ENCODE measurements at regions not wholly inside any gene's neighbourhood (a gene's known extent, or its start where the extent isn't known, plus 50 kb on each side); places are given as distances from the start of the nearest gene placed in this dataset.

DNA sequence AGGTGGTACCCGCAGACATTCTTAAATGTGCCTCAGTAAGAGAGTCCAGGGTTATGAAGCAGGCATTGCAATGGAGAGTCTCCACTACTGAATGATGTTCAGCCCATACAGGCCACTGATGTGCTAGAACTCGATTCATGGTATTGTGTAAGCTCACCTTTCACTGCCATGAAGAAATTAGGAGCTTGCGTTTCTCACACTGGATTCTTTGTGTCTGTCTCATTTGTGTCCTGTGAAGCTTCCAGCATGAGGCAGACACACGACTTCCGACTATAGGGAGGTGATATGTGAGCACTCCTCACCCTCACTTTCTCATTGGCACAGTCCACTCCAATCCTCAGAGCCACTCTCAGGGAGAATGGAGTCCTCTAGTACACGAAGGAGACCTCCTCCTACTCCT lies 677.4 kb upstream of the RAB6C start:
- no peak for DNase-seq

DNA sequence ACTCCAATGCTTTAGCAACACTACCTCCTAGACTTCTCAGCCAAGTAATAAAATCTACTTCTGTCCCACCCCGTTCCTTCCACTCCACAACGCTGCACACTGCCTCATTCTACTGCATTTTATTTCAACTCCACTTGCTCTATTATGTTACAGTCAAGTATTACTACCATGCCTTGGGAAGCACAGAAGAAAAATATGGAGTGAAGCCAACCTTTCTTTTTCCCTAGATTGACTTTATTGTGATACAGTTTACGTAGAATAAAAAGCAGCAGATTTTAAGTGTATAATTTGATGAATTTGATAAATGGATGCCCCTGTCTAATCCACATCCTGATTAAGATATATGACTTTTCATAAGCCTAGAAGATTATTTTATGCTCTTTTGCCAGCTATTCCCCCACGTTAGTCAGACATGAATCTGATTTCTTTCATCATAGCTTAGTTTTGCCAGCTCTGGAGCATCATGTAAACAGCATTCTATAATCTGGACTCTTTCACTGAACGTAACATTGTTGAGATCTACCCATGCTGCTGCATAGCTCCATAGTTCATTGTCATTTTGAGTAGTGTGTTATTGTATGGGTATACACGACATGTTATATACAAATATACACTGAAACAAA lies 676.8 kb upstream of the RAB6C start:
- no peak for DNase-seq

DNA sequence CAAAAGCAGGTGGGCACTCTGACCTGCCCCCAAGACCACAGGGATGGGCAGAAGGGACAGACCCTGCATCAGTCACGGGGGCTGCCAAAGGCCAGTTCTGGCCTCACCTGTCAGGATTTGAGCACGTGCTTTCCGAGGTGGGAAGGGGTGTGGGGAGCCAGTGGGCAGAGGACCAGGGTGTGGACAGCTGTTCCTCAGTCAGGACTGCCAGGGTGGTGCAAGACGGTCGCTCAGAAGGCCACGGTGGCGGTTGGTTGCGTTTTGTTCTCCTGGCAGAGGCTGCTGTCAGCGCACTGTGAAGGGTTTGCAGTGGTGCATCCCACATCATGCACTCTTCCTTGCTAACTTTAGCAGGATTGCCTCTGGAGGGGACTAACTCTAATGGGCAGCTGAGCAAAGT lies 665.3 kb upstream of the RAB6C start:
- no peak for DNase-seq

DNA sequence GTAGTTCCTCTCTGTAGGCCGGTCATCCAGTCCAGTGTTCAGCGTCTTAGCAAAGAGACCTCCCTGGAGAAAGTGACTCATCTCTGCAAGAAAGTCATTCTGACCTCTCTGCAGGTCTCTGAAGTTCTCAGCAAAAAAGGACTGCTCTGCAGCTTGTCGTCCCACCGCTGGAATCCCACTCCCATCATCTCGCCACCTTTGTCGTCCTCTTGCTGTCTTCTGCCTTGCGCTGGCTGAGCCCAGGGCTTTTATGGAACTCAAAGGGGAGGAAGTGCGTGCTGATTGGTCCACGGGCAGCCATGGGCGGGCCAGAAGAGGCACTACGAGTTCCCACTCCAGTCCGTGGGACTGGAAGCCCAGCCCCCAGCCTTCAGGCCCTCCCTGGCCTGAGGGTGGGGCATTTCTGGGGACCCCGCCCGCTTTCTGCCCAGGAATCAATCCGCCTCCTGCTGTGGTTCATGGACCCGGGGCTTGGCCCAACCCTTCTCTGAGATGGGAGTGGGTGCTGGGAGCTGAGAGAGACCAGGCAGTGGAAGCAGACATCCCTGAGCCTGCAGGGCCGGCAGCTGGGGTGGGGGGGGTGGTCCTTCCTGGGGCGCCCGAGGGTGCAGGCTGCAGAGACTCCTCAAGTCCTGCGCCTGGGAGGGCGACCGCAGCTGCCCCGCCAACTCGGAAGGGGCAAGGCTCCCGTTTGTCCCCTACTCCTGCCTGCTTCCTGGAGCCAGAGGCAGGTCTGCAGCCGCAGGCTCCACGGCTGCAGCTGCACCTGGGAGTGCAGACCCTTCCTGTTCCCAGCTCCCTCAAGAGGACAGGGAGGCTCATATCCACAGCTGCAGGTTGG lies 660.7 kb upstream of the RAB6C start:
- DNase-seq, result no peak

DNA sequence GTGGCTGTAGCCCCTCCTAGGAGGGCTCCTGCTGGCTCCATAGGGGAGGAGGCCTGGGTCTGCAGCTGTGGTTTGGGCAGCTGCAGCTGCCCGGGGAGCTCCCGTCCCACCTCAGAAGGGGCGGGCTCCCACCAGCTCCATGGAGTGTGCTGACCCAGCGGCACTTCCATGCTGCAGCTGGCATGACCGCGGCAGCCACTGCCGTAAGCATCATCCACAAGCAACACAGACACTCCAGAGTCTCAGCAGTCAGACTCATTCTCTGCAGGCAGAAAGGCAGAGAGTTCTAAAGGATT lies 660.1 kb upstream of the RAB6C start:
- DNase-seq, result no peak

DNA sequence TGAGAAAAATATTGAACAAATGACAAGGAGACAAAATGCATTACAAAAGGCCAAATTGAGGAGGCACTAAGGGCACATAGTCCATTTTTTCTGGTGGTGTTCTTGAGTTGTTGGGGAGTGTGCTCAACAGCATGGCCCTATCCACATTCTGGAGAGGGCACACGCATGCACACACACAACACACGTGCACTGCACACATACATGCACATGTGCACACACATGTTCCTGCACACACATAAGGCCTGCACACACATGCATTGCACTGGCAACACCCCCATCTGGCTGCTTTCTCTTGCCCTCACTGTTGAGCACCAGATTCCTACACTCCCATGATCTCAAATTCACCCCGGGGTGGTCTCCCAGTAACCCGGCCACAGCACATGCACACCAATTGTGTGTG lies 659.2 kb upstream of the RAB6C start:
- DNase-seq, result no peak

DNA sequence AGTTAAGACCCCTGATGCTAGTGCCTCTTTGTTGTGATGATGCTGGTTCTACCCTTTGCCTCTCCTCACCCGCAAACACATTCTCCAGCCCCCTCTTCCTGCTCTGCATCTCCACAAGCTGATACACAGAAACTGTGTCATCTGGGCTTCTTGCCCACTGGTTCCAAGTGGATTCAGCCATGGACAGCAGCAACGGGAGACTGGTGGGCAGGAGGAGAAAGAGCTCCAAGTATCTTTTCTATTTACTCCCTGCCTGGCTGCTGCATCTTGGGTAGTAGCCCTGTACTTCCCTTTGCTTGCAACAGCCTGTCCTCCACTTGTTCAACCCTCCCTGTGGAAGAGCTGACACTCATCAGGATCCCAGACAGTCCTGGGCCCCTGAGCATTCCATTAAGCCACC lies 655.1 kb upstream of the RAB6C start:
- no peak for DNase-seq

DNA sequence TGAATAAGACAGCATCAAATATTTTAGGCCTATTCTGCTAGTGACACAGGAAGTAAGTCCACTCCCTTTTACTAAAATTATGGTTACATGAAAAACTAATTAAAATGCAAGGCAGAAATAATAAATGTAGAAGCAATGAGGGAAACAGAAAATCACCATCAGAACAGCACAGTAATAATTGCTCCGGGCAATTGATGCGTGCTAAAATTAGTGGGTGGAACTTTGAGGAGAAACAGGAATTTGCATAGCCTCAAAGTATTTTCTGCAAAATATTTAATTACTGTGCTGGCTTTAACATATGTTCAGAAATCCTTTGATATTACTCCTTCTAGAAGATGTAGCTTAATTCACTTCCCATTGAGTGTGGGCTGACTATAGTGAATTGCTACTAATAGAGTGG lies 654.3 kb upstream of the RAB6C start:
- DNase-seq, result no peak

DNA sequence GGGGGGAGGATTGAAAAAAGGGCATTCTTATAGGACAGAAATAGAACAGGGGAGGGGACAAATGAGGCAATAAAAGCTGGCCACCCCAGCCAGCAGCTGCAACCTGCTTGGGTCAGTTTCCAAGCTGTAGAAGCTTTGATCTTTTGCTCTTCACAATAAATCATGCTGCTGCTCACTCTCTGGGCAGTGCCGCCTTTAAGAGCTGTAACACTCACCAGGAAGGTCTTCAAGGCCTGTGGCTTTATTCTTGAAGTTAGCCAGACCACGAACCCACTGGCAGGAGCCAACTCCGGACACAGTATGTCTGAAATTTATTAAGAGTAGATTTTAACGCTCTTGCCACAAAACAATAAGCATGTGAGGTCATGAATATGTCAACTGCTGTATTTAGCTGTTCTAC lies 649.9 kb upstream of the RAB6C start:
- no peak for DNase-seq

DNA sequence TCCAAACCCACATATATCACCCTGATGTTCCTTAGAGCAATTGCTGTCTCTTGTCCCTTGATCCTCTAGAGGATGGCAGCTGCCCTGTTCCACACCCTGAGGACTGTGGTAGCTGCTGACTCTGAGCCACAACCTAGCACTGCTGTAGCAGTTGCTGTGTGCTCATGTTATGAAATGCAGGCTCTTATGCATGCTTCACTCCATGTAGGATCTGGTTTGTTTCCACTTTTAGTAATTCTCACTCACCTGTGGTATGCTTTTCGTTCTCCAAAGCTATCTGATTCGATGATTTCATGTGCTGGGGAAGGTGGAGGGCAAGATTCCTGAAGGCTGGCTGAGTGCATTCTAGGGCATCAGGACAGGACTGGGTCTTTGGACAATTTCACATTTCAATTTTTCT lies 649.0 kb upstream of the RAB6C start:
- DNase-seq, result no peak

DNA sequence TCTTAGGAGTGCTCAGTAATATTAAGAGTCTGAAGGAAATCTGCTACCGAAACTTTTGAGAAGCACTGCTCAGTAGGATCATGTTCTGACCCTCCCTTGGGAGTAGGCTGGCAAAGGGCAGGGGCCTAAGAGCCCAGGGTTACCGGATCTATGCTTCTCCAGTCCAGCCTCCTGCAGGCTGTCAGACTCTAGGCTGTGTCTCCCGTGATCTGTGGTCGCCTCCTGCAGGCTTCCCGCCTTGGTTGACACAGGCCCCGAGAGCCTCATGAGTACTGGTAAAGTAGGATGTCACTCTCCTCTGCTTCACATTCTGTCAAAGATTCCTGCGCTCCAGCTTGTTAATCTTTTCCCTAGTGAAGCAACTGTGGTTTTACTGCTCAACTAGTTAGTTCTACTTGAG lies 647.8 kb upstream of the RAB6C start:
- no peak for DNase-seq

DNA sequence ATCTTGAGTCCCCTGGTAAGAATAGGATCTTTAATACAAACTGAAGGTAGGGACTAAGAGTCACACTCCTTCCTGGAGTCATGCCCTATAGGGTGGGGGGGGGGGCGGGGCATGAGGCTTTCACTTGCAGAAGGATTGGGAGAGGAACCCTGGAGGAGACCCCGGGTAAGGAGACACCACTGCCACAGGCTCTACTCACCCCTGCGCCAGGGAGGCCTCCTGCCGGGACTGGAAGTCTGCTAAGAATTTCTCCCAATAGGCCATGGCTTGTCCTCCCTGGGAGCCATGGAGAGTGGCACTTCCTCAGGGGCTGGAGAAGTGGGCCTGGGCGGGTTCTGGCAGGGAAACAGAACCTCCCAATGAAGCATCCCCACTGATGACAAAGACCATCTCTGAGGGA lies 645.3 kb upstream of the RAB6C start:
- DNase-seq, result no peak

DNA sequence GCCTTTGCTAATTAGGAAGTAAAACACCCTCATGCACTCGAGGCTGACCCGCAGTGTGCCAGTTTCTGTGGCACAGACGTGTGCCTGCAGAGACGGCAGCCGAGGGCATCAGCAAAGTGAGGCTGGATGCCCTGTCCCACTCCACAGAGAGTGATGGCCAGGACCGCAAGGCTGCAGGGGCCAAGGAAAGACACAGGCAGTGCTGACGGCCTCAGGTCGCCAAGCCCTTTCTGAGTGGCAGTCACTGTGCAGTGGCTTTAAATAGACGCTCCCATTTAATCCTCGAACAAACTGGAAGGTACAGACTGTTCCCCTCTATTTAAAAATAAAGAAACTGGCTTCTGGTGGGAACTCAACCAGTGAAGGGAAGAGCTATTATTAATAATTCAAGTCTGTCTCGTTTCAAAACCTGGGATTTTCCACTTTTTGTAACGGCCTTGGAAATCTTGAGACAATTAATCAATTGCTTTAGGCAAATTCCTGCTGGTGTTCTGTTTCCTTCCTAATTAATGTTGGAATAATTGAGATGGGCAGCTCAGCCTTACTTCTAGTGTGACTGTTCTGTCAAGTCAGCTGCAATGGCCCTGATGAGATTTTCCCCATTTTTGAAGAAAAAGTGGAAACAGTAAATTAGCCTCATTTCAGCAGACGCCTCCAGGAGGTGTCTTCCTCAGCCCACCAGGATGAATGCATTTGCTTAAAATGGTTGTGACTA lies 644.6 kb upstream of the RAB6C start:
- no peak for DNase-seq

DNA sequence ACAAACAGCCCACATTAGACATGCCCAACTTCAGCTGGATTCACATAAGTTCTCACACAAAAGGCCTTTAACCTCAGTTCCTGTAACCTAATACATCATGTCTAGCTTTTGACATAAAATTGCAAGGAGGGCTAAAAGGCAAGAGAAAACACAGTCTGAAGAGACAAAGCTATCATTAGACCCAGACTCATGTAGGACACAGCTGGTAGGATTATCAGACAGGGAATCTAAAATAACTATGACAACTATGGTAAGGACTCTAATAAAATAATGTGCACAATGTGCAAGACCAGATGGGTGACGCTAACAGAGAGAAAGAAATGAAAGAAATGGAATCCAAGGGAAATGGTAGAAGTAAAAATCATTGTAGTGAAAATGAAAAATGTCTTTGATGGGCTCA lies 643.2 kb upstream of the RAB6C start:
- DNase-seq, result no peak

DNA sequence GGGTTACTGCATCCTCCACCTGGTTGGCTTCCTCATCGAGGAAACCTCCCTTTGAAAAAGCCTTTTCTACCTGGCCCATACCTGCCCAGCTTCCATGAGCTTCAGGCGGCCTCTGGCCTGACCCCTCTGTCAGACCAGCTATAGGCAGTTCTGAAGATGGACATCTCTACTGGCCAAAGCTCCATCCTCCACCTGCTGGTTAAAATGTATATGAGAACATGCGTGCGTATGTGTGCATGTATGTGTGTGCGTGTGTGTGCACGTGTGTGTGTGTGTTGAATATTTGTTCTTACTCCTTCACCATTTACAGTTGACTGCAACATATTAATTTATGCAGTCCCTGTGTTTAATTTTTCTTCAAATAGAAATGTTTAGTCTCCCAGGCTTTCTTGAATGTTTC lies 642.4 kb upstream of the RAB6C start:
- DNase-seq, result no peak

DNA sequence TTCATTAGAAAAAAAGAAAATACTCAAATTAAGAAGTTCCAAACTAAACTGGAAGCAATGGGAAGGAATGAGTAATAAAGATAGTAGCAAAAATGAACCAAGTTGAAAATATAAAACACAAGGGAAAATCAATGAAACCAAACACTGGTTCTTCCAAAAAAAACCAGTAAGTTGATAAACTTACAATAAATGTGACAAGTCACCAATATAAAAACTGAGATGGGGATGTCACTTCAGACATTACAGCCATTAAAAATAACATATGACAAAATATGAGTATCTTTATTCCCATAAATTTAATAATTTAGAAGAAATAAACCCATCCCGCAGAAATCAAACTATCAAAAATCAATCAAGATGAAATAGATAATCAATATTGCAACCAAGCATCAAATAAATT lies 633.9 kb upstream of the RAB6C start:
- no peak for DNase-seq

DNA sequence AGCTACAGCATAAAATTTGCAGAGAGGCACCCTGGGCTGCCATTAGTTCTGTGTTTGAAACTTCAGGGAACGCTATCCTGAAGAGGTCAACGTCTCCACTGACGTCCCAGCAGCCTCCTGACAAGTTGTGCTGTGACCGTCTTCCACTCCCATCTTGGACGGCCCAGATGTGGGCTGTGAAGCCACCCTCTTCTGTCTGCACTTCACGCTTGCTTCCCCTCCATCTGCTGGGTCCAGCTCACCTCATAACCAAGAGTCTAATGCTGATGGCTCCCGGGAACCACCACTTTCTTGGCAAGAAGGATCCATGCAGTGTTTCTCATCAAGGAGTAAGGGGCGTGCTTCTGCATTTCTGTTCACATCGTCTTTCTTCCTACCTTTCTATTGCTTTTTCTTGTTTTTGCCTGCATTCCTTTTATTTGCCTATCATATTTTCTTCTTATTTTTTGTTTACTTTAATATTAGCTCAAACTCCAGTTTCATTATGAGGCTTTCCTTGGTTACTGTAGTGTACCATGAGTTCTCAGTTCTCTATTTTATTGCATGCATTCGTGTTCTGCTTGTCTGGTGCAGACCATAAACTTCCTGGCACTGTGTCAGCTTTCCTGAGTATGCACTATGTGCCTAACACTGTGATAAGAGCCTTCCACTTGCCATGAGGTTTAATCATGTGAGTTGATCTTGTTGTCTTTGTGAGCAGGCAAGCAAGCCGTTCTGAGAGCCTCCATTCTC lies 631.8 kb upstream of the RAB6C start:
- DNase-seq, result no peak

DNA sequence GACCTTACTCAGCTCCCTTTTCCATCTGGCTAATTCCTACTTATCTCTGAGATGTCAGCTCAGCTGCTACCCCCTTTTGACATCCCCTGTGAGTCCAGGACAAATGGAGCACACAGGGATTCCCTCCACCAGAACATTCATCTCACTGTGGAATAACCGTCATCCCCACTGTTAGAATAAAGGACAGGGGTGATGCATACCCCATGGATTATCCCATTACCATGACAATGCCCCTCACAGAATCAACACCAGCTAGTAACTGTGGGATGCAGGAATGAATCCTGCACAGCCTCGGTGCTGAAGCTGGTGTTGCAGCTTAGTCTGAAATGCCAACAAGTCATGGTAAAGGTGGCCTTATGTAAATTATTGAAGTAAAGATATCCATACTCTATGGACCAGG lies 624.8 kb upstream of the RAB6C start:
- DNase-seq, result no peak

DNA sequence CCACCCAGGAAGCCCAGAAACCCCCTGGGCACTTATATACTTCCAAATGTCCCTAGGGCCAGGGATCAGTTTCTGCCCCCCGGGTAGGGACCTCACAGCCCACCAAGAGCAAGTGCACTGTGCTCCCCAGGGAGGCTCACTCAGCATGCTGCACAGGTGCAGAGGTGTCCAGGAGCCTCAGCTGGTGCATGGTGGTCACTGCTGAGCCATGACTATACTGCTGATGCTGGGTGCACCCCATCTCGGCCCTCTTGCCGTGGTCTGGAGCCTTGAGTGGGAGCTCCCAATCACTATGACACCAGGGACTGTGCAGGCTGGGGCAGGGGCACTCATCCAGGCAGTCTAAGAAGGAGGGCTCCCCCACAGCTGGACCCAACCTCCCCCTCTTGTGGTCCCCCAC lies 617.8 kb upstream of the RAB6C start:
- DNase-seq, result no peak

DNA sequence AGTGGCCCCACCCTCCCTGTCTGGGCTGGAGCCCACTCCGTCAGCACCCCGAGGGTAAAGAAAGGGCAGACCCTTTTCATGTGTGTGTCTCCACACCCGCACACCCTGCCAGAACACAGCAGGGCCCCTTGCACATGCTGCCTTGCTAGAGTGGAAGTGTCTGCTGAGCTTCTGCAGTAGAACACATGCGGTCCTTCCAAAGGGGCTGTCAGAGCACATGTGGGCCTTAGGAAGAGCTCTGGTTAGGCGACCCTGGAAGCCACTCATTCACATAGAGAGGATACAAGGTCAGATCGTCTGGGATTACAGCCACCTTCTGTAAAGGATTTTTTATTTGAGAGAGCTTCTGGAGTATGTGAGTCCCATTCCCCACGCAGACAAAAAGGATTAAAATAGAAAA lies 613.2 kb upstream of the RAB6C start:
- DNase-seq, result no peak

DNA sequence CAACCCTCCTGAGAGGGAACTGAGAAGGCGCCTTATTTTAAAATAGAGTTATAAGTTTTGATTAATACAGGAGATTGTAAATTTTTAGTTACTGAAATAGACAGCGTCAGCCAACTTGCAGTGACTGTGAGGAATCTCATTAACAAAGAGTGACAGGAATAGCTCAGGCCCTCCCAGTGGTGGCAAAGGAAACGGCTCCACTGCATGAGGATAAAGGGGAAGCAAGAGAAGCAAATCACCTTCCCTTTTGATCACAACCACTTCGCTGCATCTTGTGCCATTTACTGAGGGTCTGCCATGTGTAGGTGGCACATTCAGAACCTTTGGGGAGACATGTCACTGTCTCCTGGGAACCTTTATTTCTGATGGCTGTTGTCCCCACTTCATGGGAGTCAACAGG lies 612.4 kb upstream of the RAB6C start:
- DNase-seq, result no peak

DNA sequence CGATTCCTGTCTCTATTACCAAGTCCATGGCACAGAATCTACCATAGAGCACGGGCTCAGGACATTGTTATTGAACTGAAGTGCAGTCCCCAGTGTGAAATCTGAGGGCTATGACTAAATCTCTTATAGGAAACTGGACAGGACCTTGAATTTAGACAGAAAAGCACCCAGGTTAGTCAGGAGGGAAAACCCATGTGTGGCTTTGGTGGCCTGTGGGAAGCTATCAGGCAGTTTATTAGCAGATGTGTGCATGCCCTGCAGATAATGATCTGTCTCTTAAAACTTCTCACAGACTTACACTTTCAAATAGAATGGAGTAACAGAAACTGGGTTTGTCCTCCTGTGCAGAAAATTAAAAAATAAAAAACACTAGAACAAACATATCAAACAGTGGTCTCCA lies 610.0 kb upstream of the RAB6C start:
- DNase-seq, result no peak

DNA sequence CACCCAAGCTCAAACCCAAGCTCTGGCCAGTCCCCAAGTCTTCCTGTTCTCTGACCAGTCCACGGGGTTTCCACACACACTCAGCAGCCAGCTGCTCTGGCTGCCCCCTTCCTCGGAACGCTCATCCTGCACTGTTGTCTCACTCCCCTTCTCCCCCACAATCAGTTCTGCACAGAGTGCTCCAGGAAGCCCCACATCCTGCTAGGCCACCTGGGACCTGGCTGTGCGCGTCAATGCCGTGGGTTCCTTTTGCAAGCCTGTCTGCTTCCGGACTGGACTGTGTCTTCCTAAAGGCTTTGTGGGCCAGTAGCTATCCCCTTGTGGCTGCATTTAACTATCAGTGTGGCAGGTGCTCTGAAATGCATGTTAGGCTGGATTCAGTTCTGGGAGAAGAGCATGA lies 605.0 kb upstream of the RAB6C start:
- no peak for DNase-seq

Data from CD4-positive, alpha-beta T cell treated with Interleukin-15 for 1 hour (primary cell).